GM12873 (cell line): ENCODE measurements at regions not wholly inside any gene's neighbourhood (a gene's known extent, or its start where the extent isn't known, plus 50 kb on each side); places are given as distances from the start of the nearest gene placed in this dataset.

ENCODE experiments used
- TF ChIP-seq, protein P1 (sequence below): IDR thresholded peaks from 2 replicates; pipeline ENCODE4 v1.5.1; 2012; ENCODE audit warnings: low read depth, mild to moderate bottlenecking, moderate library complexity, low read length, control low read depth; ENCODE audit not compliant: insufficient read depth; ENCODE audit errors: missing control alignments

DNA sequence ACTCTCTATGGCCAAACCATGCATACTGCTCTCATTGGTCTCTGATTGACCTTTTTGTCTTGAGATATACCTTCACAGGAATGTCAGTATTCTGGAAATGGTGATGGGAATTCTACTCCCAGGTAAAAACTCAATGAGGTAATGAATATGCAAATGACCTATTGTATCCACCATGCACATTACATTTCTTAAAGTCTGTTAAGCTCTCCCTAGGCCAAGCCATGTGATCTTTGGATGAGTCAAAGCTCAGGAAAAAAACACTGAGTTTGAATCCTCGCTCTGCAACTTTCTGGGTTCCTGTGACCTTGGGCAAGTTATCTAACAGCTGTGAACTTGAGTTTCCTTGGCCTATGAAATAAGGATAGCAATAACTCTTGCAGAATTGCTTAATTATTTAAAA is 175.4 kb downstream of the PPP1R2C start:
- TF ChIP-seq, protein P1, sequence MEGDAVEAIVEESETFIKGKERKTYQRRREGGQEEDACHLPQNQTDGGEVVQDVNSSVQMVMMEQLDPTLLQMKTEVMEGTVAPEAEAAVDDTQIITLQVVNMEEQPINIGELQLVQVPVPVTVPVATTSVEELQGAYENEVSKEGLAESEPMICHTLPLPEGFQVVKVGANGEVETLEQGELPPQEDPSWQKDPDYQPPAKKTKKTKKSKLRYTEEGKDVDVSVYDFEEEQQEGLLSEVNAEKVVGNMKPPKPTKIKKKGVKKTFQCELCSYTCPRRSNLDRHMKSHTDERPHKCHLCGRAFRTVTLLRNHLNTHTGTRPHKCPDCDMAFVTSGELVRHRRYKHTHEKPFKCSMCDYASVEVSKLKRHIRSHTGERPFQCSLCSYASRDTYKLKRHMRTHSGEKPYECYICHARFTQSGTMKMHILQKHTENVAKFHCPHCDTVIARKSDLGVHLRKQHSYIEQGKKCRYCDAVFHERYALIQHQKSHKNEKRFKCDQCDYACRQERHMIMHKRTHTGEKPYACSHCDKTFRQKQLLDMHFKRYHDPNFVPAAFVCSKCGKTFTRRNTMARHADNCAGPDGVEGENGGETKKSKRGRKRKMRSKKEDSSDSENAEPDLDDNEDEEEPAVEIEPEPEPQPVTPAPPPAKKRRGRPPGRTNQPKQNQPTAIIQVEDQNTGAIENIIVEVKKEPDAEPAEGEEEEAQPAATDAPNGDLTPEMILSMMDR, result no peak

DNA sequence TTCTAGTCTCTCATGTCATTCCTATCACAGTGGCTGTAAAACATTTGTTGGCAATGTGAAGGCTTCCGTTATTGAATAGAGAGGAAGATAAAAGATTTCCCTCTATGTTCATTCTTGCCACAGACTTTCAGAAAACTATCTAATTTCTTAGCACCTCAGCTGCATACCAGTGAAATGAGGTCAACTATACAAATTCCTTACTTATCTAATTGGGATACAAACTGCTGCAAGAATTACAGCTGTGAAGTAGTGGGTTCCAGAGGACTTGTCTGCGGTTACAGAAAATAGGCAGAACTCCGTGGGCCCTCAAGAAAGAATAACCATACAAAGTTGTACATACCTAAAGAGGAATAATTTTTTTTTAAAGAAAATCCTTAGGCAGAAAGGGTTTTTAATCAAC is 175.8 kb downstream of the PPP1R2C start:
- TF ChIP-seq, protein P1, result no peak

DNA sequence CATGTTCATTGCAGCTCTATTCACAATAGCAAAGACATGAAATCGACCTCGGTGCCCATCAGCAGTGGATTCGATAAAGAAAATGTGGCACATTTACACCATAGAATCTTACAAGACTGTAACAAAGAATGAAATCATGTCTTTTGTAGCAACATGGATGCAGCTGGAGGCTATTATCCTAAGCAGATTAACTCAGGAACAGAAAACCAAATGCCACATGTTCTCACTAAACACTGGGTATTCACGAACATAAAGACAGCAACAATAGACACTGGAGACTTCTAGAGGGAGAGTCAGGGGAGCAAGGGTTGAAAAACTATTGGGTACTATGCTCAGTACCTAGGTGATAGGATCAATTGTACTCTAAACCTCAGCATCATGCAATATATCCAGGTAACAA is 180.5 kb downstream of the PPP1R2C start:
- TF ChIP-seq, protein P1, result no peak

DNA sequence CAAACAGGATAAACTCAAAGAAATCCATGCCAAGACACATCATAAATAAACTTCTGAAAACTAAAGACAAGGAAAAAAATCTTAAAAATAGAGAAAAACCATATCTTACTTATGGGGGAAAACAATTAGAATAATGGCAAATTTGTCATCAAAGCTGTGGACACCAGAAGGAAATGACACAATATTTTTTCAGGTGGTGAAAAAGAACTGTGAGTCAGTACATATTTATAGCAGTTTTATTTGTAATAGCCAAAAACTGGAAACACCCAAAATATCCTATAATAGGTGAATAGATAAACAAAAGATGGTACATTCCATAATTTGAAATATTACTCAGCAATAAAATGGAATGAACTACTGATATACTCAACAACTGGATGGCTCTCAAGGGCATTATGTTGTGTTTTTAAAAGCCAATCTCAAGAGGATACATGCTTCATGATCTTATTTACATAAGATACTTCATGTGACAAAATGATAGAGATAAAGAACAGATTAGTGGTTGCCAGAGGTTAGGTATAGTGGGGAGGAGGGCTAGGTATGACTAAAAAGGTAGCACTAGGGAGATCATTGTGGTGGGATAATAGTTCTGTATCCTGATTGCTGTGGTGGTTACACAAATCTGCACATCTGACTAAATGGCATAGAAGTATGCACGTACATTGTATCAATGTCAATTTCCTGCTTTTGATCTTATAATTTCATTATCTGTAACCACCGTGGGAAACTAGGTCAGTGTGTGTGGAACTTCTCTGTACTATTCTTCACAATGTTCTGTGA is 191.9 kb downstream of the PPP1R2C start:
- TF ChIP-seq, protein P1, result no peak

DNA sequence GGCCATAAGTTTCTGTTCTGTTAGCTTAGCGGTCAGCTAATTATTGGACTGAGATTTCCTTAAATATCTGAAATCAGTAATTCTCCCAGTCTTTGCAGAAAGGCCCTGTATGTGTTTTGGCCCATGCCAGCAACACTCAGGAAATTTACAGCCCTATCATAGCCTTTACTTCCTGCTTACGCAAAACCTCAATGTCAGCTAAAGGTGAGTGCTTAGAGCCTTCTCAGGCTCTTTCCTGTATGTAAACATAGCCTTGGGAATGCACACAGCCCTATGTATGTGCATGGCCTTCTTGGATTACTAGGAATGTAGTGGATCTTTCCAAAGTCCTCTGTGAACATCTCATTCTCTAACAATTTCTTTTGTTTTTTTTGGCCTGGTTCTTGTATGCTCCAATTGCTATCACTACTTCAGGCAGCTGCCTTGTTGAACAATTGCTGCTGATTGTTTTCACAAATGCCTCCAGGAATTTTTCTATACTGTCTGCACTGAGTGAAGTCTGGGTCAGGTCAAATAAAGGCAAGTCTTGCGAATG is 200.0 kb downstream of the PPP1R2C start:
- TF ChIP-seq, protein P1, result no peak

DNA sequence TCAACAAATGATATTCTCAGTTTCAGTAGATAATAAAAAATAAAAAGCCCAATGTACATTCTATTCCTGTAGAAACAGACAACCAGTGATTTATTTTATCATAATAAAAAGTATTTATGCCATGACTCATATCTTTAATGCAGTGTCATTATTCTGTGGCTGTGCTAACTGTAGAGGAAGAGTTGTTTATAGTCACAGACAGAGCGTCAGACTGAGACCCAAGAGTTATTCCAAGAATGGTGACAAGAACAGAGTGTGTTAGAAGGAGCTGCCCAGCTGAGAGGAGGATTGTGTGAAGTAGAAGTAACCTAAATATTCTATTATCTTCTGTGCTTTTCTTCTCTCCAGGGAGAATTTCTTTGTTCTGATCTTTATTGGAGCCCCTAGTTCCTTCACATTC is 210.7 kb downstream of the PPP1R2C start:
- TF ChIP-seq, protein P1, result no peak

DNA sequence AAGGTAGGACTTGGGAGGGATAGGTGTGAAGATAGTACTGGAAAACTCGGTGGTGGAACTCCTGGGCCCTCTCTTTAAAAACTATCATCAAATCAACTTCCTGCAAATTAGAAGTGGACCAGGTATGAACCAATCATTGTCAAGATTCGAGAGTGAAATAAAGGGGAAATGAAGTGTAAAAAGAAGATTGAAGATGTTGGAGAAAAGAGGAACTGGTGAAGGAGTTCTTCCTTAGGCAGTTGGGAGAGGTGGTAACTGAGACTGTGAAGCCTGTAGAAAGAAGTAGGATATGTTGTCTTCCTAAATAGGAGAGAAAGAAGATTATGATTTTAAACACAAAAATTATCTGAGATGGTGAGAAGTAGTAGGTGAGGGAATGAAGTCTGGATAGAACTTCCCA is 212.2 kb downstream of the PPP1R2C start:
- TF ChIP-seq, protein P1, result no peak
